ENCODE measurements at regions not wholly inside any gene's neighbourhood (a gene's known extent, or its start where the extent isn't known, plus 50 kb on each side); places are given as distances from the start of the nearest gene placed in this dataset.

DNA sequence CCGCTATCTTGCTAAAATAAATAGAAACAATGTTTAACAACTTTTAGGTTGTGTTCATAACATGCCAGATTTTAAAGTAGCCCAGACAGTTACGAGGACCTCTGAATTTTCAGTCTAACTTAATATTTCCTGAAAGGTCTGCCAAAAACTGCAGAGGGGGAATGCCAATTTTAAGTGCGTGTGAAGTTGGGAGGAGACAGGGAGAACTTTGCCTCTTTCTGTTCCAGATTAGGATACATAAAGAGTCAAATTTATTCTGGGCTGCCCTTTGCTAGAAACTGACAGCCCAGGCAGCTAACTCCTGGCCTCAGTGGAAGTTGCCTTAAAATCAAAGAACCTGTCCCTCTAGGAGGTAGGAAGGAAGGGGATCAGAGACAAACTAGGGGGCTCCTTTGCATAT is 52.3 kb upstream of the PIP4K2A start:
- TF ChIP-seq SUZ12 (IDR thresholded peaks at IDR 0.05; ENCODE audit: extremely low read depth, insufficient read depth, insufficient read length) (no peak), ZNF274 (IDR thresholded peaks at IDR 0.05; ENCODE audit: low read depth, low read length) (no peak), YY1 (IDR thresholded peaks at IDR 0.05; ENCODE audit: insufficient read depth, insufficient read length) (no peak)
- H3K9ac ChIP-seq (ENCODE audit: insufficient read length, low read depth) = no peak overlapping the region
- H3K4me3 ChIP-seq (ENCODE audit: insufficient read length, low read depth) = no peak overlapping the region
- no peaks in the 10 kb centered on the region for H3K36me3 ChIP-seq (ENCODE audit: insufficient read depth, insufficient read length, low read length)
- peaks cover 4% of the 10 kb centered on the region; the same call in 1 of the 2 replicates for H3K9me3 ChIP-seq (ENCODE audit: insufficient read depth, low read length)
- no peaks in the 10 kb centered on the region for H3K27me3 ChIP-seq (ENCODE audit: insufficient read depth, insufficient read length)
- H3K4me1 ChIP-seq (ENCODE audit: insufficient read depth, insufficient read length) = no peaks in the 10 kb centered on the region
- DNase-seq (ENCODE audit: low read depth, low spot score) = no peak

DNA sequence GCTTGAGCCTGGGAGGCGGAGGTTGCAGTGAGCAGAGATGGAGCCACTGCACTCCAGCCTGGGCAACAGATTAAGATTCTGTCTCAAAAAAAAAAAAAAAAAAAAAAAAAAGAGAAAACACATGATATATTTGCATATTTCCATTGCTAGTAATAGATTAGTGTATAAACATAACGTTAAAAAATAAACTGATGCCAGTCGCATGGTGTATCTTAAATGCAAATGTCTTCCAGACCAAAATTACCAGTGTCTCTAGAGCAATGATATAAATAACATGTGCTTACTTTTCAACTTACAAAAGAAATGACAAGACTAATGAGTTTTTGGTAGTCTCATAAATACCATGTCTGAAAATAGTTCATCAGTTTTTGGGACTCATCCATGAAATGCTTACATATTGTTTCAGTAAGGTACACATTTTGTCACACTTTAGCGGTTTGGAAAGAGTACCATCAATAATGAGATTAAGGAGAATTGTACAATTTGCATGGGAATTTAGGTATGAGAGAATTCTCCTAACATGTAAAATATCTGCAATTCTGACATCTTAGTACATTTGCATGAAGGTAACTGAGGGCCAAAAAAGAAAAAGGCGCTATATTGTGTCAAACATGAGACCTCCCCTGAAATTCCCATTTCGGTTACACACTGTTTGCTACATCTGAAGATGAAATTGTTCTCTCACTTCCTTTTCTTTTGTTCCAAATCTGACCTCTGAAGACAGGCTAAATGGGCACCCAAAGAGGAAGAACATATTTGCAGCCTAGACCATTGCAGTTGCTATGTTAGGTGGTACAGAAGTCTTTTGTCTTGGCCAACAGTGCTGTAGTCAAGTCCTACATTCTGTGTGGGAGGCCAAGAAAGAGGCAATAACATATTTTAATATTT is 51.5 kb upstream of the PIP4K2A start:
- Histone ChIP-seq H3K36me3 (ENCODE audit: insufficient read depth, insufficient read length, low read length) (no peaks in the 10 kb centered on the region), H3K4me1 (ENCODE audit: insufficient read depth, insufficient read length) (peaks cover 3% of the 10 kb centered on the region), H3K9me3 (ENCODE audit: insufficient read depth, low read length) (peaks cover 4% of the 10 kb centered on the region; the same call in 1 of the 2 replicates), H3K9ac (ENCODE audit: insufficient read length, low read depth) (no peak overlapping the region), H3K27me3 (ENCODE audit: insufficient read depth, insufficient read length) (no peaks in the 10 kb centered on the region), H3K4me3 (ENCODE audit: insufficient read length, low read depth) (no peak overlapping the region)
- no peak for DNase-seq (ENCODE audit: low read depth, low spot score)
- TF ChIP-seq ZNF274 (IDR thresholded peaks at IDR 0.05; ENCODE audit: low read depth, low read length) (no peak), SUZ12 (IDR thresholded peaks at IDR 0.05; ENCODE audit: extremely low read depth, insufficient read depth, insufficient read length) (no peak), YY1 (IDR thresholded peaks at IDR 0.05; ENCODE audit: insufficient read depth, insufficient read length) (no peak)

DNA sequence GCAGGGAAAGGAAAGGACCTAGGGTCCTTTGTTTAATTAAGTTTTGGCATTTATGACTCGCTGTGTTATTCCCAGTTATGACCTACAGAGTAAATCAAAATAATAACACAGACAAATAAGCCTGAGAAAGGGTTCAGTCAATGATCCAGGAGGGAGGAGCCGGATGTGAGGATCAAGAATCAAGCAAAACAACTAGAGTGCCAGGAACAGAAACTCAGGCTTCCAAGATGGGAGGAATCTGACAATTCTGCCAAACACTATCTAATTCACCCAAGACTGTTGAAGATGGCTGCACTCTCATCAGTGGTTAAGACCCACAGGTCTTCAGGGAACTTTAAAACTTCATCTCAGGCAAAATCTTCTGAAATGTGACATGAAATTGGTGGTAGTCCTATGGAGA is 50.3 kb upstream of the PIP4K2A start:
- TF ChIP-seq SUZ12 (IDR thresholded peaks at IDR 0.05; ENCODE audit: extremely low read depth, insufficient read depth, insufficient read length) (no peak), YY1 (IDR thresholded peaks at IDR 0.05; ENCODE audit: insufficient read depth, insufficient read length) (no peak), ZNF274 (IDR thresholded peaks at IDR 0.05; ENCODE audit: low read depth, low read length) (no peak)
- Histone ChIP-seq H3K4me1 (ENCODE audit: insufficient read depth, insufficient read length) (peaks cover 3% of the 10 kb centered on the region), H3K27me3 (ENCODE audit: insufficient read depth, insufficient read length) (no peaks in the 10 kb centered on the region), H3K9ac (ENCODE audit: insufficient read length, low read depth) (no peak overlapping the region), H3K4me3 (ENCODE audit: insufficient read length, low read depth) (no peak overlapping the region), H3K9me3 (ENCODE audit: insufficient read depth, low read length) (peaks cover 4% of the 10 kb centered on the region; the same call in 1 of the 2 replicates), H3K36me3 (ENCODE audit: insufficient read depth, insufficient read length, low read length) (no peaks in the 10 kb centered on the region)
- DNase-seq (ENCODE audit: low read depth, low spot score) = no peak

Measured in NT2/D1 (cell line).